ENCODE measurements at regions not wholly inside any gene's neighbourhood (a gene's known extent, or its start where the extent isn't known, plus 50 kb on each side); places are given as distances from the start of the nearest gene placed in this dataset.
"Not testable (repeated sequence)": the region's sequence is repeated elsewhere in the genome, so short reads cannot be mapped to it uniquely, and the experiment has no call there.

DNA sequence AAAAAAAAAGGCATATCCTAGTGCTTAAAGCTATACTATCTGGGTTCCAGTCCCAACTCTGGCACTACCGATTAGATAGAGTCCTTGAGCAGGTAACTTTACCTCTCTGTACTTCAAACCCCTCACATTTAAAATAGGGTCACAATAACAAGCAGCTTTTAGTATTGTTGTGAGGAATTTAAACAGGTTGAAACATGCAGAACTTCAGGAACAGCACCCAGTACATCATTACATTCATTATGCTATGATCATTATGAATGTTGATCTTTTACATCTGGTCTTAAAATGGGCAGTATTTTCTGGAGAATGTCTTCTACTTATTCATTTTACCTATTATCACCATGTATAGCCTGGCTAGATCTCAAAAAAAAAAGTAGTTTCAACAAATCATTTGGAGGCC is 176.1 kb upstream of the CCDC54 start:
- DNase-seq (no peak), ATAC-seq (no peak)
- Mint-ChIP-seq H3K4me3 (no peak overlapping the region), H3K36me3 (ENCODE audit: insufficient read depth) (no peaks in the 10 kb centered on the region), H3K4me1 (ENCODE audit: low read depth) (no peaks in the 10 kb centered on the region), H3K9me3 (no peaks in the 10 kb centered on the region), H3K27me3 (ENCODE audit: low read depth) (peaks cover 15% of the 10 kb centered on the region)

DNA sequence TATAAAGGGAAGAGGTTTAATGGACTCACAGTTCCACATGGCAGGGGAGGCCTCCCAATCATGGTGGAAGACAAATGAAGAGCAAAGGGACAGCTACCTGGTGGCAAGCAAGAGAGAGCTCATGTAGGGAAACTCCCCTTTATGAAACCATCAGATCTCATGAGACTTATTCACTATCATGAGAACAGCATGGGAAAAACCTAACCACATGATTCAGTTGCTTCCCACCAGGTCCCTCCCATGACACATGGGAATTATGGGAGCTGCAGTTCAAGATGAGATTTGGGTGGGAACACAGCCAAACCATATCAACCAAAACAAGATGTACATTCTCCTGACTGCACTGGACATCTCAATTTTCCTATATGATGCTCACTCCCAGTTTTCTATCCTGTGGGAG is 174.4 kb upstream of the CCDC54 start:
- H3K27me3 Mint-ChIP-seq (ENCODE audit: low read depth); H3K36me3 Mint-ChIP-seq (ENCODE audit: insufficient read depth); ATAC-seq; H3K9me3 Mint-ChIP-seq; DNase-seq; H3K4me3 Mint-ChIP-seq; H3K4me1 Mint-ChIP-seq (ENCODE audit: low read depth): not testable (repeated sequence)

DNA sequence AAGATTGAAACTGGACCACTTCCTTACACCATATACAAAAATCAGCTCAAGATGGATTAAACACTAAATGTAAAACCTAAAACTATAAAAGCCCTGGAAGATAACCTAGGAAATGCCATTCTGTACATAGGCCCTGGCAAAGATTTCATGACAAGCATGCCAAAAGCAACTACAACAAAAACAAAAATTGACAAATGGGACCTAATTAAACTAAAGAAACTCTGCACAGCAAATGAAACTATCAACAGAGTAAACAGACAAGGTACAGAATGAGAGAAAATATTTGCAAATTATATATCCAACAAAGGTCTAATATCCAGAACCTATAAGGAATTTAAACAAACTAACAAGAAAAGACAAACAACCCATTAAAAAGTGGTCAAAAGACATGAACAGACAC is 173.1 kb upstream of the CCDC54 start:
- Mint-ChIP-seq H3K4me3 (no peak overlapping the region), H3K4me1 (ENCODE audit: low read depth) (no peaks in the 10 kb centered on the region), H3K9me3 (no peaks in the 10 kb centered on the region), H3K36me3 (ENCODE audit: insufficient read depth) (no peaks in the 10 kb centered on the region), H3K27me3 (ENCODE audit: low read depth) (peaks cover 8% of the 10 kb centered on the region)
- DNase-seq (no peak), ATAC-seq (no peak)

DNA sequence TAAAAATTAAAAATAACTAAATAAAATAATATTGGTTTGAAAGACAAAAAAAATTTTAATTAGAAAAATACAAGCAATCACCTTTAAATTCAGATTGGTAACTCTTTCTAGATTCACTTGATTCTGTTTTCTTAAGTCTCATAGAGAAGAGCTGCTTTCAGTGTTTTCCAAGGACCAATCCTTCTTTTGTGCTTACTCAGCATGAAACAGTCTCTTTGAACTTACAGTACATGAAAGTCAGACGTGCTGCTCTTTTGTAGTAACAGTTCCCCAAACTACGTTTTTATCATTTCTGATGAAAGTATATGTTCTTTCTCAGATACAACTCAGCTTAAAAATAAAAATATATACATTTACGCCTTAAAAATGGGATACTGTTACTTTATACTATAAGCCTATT is 171.9 kb upstream of the CCDC54 start:
- ATAC-seq, result no peak
- no peak overlapping the region for H3K4me3 Mint-ChIP-seq
- no peaks in the 10 kb centered on the region for H3K36me3 Mint-ChIP-seq (ENCODE audit: insufficient read depth)
- no peaks in the 10 kb centered on the region for H3K4me1 Mint-ChIP-seq (ENCODE audit: low read depth)
- no peak for DNase-seq
- H3K9me3 Mint-ChIP-seq, result no peaks in the 10 kb centered on the region
- H3K27me3 Mint-ChIP-seq (ENCODE audit: low read depth), result peaks cover 8% of the 10 kb centered on the region

DNA sequence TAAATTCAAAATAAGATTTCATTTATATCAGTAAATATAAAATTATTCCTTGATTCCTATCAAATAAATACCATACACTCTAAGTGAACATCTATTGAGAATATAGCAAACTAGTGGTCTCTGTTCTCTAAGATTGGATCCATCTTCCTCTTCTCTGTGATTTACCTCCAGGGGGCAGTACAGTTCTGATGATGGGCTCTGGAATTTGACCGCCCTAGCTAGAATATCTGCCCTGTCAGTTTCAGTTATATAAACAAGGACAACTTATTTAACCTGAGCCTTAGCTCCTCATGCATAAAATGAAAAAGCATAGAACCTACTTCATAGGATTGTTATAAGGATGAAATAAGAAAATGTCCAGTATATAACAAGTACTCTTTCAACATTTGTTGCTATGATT is 171.1 kb upstream of the CCDC54 start:
- DNase-seq (no peak), ATAC-seq (no peak)
- Mint-ChIP-seq H3K4me3 (no peak overlapping the region), H3K27me3 (ENCODE audit: low read depth) (peaks cover 8% of the 10 kb centered on the region), H3K4me1 (ENCODE audit: low read depth) (no peaks in the 10 kb centered on the region), H3K36me3 (ENCODE audit: insufficient read depth) (no peaks in the 10 kb centered on the region), H3K9me3 (no peaks in the 10 kb centered on the region)

DNA sequence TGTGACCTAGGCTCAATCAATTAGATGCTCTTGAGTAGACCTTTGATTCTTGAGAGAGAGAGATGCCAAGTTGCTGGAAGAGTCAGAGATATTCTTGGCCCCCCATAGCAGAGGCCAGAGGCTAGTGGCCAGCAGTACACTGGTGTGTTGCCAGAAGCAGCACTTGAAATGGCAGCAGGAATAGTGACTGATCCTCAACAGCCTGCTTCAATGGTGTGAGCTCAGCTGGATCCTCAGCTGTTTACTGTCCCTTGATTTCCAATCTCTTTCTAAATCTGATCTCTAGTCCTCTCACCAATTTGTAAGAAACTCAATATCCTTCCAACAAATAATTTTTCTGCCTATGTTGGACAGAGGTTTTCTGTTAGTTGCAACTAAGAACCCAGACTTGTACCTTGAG is 170.3 kb upstream of the CCDC54 start:
- no peaks in the 10 kb centered on the region for H3K4me1 Mint-ChIP-seq (ENCODE audit: low read depth)
- H3K27me3 Mint-ChIP-seq (ENCODE audit: low read depth), result peaks cover 8% of the 10 kb centered on the region
- no peak overlapping the region for H3K4me3 Mint-ChIP-seq
- no peak for DNase-seq
- no peaks in the 10 kb centered on the region for H3K36me3 Mint-ChIP-seq (ENCODE audit: insufficient read depth)
- no peaks in the 10 kb centered on the region for H3K9me3 Mint-ChIP-seq
- no peak for ATAC-seq

DNA sequence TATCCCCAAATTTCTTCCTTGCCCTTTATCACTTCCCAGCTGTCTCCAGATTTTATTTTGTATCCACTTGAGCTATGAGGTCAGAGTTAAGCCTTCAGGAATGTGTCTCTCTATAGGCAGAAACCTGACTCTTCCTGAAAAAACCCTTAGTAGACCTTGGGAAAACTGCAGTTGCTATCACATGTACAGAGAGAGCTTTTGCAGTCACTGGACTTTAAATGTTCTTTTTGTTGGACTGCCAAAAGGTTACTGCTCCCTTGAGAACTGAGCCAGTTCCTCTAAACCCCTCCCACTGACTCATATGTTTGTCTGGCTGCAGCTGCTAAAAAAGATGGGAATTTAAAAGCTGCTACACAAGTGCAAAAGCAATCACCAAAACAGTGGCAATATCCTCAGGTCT is 169.1 kb upstream of the CCDC54 start:
- no peak for ATAC-seq
- no peaks in the 10 kb centered on the region for H3K36me3 Mint-ChIP-seq (ENCODE audit: insufficient read depth)
- no peak for DNase-seq
- no peaks in the 10 kb centered on the region for H3K4me1 Mint-ChIP-seq (ENCODE audit: low read depth)
- H3K27me3 Mint-ChIP-seq (ENCODE audit: low read depth), result peaks cover 8% of the 10 kb centered on the region
- H3K4me3 Mint-ChIP-seq, result no peak overlapping the region
- no peaks in the 10 kb centered on the region for H3K9me3 Mint-ChIP-seq

DNA sequence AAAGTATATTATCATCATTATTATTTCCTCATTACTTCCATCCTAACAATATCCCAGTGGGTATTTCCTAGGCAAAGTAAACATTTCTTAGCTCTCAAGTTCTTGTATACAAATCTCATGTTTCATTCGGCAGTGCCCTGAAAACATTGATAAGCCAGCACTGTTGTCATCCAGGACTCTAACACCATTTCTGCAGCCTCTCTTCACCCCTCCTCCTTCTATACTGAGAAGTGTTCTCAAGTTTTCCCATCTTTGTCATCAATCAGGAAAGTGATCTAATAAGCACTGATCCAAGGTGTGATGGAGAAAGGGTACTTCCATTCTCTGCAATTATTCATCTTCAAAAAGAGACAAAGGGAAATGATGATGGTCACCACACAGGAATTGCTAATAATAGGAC is 168.4 kb upstream of the CCDC54 start:
- DNase-seq, result no peak
- Mint-ChIP-seq H3K36me3 (ENCODE audit: insufficient read depth) (no peaks in the 10 kb centered on the region), H3K9me3 (no peaks in the 10 kb centered on the region), H3K4me3 (no peak overlapping the region), H3K4me1 (ENCODE audit: low read depth) (no peaks in the 10 kb centered on the region), H3K27me3 (ENCODE audit: low read depth) (peaks cover 5% of the 10 kb centered on the region)
- ATAC-seq, result no peak

DNA sequence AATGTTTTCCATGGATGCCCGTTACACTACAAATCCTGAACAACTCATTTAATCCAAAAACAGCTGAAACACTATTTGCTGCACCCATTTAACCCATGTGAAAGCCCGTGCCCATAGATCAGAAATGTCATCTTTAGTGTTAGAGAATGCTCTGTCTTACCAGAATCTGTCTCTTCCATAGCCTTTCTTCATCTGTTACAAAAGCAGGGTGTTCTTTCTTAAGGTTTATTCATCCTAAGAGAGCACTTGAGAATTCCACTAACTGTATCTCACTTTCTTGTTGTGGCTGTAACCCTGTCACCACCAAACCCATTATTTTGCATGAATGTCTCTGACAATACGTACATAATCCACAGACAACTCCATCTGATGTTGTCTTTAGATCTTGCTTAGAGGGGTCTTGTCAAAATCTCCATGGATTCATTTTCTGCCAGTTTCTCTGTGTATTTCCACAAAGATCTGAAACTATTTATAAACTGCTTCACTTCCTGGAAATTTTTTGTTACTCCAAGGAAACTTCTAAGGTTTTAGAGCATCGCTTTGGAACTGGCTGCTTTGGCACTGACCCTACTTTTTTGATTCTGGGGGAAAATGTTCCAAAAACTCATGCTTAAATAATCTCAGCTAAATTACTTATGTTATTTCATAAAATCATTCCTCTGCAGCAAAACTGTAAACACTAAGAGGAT is 167.8 kb upstream of the CCDC54 start:
- Mint-ChIP-seq H3K4me1 (ENCODE audit: low read depth) (no peaks in the 10 kb centered on the region), H3K27me3 (ENCODE audit: low read depth) (peaks cover 6% of the 10 kb centered on the region), H3K36me3 (ENCODE audit: insufficient read depth) (no peaks in the 10 kb centered on the region), H3K4me3 (no peak overlapping the region), H3K9me3 (no peaks in the 10 kb centered on the region)
- DNase-seq (no peak), ATAC-seq (no peak)

DNA sequence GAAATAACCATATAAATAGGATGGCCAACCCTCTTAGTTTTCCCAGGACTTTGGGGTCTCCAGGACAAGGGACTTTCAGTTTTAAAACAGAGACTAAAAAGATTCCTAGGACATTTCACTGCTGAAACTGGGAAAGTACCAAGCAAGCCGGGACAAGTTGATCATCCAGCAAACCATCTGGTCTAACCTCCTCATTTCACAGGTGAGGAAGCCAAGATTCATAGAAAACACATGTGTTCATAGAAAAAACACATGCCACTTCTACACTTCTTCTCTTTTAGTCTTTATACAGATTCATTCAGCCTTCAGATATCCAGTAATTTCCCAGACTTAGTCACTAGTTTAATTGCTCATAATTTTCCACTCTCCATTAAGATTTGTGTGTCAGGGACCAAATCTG is 165.6 kb upstream of the CCDC54 start:
- peaks cover 9% of the 10 kb centered on the region for H3K27me3 Mint-ChIP-seq (ENCODE audit: low read depth)
- DNase-seq, result no peak

DNA sequence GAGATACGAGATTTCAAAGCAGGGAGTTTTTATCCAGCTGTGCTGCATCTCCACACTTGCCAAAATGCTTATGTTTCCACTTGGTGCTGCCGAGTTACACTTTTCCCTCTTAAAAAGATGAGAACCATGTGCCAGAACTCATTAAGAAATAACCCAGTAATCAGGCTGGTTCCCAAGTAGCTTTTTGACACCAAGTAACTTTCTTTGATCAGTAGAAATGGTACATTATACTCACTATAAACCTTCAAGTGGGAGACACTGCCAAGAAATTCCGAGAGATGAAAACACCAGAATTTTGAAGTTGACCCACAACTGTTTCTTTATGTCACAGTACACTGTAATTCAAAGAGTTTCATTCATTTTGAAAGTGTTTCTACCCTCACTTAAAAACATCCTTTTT is 164.6 kb upstream of the CCDC54 start:
- ATAC-seq (no peak), DNase-seq (no peak)
- Mint-ChIP-seq H3K9me3 (no peaks in the 10 kb centered on the region), H3K4me1 (ENCODE audit: low read depth) (no peaks in the 10 kb centered on the region), H3K4me3 (no peak overlapping the region), H3K27me3 (ENCODE audit: low read depth) (peaks cover 9% of the 10 kb centered on the region), H3K36me3 (ENCODE audit: insufficient read depth) (no peaks in the 10 kb centered on the region)

More for the DNA sequence above, 165.6 kb upstream of the CCDC54 start:
- Mint-ChIP-seq H3K9me3 (no peaks in the 10 kb centered on the region), H3K36me3 (ENCODE audit: insufficient read depth) (no peaks in the 10 kb centered on the region), H3K4me3 (no peak overlapping the region), H3K4me1 (ENCODE audit: low read depth) (no peaks in the 10 kb centered on the region)
- no peak for ATAC-seq

DNA sequence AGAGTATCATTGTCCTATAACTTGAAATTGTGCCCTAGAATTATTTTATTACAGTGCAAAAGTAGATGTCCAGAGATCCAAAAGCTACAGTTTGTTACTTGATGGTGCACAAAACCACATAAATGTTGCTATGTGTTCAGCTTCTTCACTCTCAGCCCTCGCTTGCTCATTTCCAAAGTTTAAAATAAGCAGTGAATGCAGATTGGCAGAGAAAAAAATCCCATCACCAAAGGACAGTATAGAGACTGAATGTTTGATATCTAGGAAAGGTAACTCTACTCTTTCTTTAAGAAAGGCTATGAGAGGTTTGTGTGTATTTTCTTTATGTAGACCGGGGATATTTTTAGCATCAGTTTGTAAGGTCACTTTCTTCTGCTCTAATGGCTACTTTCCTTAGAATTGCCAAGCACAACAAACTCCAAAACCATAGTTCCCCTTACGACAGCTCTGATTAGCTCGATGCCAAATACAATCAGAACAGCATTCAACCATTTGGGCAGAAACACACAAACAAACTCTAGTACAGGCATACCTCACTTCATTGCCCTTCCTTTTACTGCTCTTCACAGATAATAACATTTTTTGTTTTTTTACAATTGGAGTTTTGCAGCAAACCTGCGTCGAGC is 164.1 kb upstream of the CCDC54 start:
- ATAC-seq, result no peak
- Mint-ChIP-seq H3K36me3 (ENCODE audit: insufficient read depth) (no peaks in the 10 kb centered on the region), H3K4me1 (ENCODE audit: low read depth) (no peaks in the 10 kb centered on the region)

DNA sequence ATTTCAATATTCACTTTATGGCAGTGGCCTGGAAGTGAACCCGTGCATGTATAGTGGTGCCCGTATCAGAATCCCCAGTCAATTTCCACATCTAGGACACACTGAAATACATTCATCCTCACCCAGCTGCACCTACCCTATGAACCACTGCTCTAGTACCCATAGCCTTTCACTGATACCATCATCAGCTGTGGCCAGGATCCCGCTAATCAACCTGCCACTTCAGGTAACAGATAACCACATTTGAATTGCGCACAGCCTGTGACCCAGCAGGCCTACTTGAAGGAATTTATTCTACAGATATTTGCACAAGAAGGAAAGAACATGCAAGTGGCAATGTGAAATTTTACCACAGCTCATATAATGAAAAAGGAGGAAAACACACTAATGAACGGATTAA is 161.0 kb upstream of the CCDC54 start:
- DNase-seq, result no peak
- no peak for ATAC-seq
- Mint-ChIP-seq H3K4me1 (ENCODE audit: low read depth) (no peaks in the 10 kb centered on the region), H3K4me3 (no peak overlapping the region), H3K9me3 (no peaks in the 10 kb centered on the region), H3K27me3 (ENCODE audit: low read depth) (peaks cover 13% of the 10 kb centered on the region), H3K36me3 (ENCODE audit: insufficient read depth) (no peaks in the 10 kb centered on the region)

More for the DNA sequence above, 164.1 kb upstream of the CCDC54 start:
- no peak for DNase-seq
- Mint-ChIP-seq H3K27me3 (ENCODE audit: low read depth) (peaks cover 9% of the 10 kb centered on the region), H3K4me3 (no peak overlapping the region), H3K9me3 (no peaks in the 10 kb centered on the region)

DNA sequence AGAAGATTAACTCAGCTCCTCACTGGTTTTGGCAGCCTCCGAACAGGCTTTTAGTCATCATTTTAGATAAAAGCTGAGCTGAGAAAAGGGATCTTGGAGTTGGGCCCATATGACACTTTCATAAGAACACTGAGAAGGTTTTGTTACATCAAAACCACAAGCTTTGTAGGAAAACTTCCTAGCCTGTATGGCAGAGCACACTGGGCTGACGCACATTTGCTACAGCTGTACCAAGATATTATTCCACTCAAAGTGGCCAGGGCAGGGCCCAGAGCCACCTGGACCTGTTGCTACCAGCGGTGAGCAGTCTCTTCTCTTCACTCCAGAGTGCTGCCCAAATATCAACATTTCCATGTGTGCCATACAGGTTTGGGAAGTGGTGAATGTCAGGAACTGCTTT is 160.5 kb upstream of the CCDC54 start:
- ATAC-seq (no peak), DNase-seq (no peak)
- H3K9me3 Mint-ChIP-seq, result no peaks in the 10 kb centered on the region
- H3K36me3 Mint-ChIP-seq (ENCODE audit: insufficient read depth), result no peaks in the 10 kb centered on the region
- H3K4me1 Mint-ChIP-seq (ENCODE audit: low read depth), result no peaks in the 10 kb centered on the region
- H3K27me3 Mint-ChIP-seq (ENCODE audit: low read depth), result peaks cover 13% of the 10 kb centered on the region
- H3K4me3 Mint-ChIP-seq, result no peak overlapping the region

DNA sequence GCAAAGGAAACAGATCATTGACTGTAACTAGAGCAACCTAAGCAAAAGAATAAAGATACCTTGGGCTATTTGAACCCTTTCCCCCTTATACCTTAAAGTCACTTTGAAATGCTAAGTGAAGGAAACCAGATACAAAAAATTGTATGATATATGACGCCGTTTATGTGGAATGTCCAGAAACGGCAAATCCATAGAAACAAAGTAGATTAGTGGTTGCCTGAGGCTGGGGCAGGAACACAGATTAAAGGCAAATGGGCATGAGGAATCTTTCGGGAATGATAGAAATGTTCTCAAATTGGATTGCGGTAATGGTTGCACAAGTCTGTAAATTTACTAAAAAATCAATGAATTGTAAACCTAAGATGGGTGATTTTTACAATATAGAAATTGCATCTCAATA is 160.1 kb upstream of the CCDC54 start:
- DNase-seq, result no peak
- Mint-ChIP-seq H3K4me1 (ENCODE audit: low read depth) (no peaks in the 10 kb centered on the region), H3K4me3 (no peak overlapping the region), H3K36me3 (ENCODE audit: insufficient read depth) (no peaks in the 10 kb centered on the region), H3K9me3 (no peaks in the 10 kb centered on the region), H3K27me3 (ENCODE audit: low read depth) (peaks cover 13% of the 10 kb centered on the region)
- no peak for ATAC-seq

Measured in activated T-cell treated with anti-CD3 and anti-CD28 coated beads, Interleukin-2, amount 50 U/mL, for 4 hours (primary cell).